ENCODE measurements at regions not wholly inside any gene's neighbourhood (a gene's known extent, or its start where the extent isn't known, plus 50 kb on each side); places are given as distances from the start of the nearest gene placed in this dataset.

DNA sequence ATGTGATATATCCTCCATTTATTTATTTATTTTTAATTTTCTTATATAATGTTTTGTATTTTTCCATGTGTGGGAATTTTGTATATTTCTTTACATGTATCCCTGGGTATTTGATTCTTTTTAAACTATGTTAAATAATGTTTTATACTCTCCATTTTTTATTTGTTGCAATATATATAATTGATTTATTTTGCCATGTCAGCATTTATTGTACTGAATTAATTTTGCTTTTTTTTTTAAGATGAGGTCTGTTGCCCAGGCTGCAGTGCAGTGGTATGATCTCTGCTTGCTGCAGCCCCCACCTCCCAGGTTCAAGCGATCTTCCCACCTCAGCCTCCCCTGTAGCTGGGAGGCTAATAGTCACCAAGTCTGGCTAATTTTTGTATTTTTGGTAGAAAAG is 187.4 kb downstream of the CDC14C start:
- H2BK20ac ChIP-seq (ENCODE audit: low read depth, low read length), result no peak overlapping the region
- ChIA-PET POLR2A (ENCODE audit: unreplicated experiment) (no interaction called here), CTCF (interaction anchor here (0.7 kb wide), 1 partner anchor 597 kb away, joined by 3 read pairs; no protein-coding TSS in a partner anchor)
- H3K4me1 ChIP-seq (ENCODE audit: control insufficient read depth, insufficient read depth, low read length), result no peaks in the 10 kb centered on the region
- intact Hi-C loops (cut with micrococcal nuclease), result no loop called here
- no peak overlapping the region for H3K4ac ChIP-seq (ENCODE audit: low read depth, low read length)
- no peak overlapping the region for H2BK5ac ChIP-seq (ENCODE audit: low read depth, low read length, poor library complexity, severe bottlenecking)
- no peak overlapping the region for H2BK15ac ChIP-seq (ENCODE audit: low read depth, low read length)
- H3K56ac ChIP-seq (ENCODE audit: extremely low read depth, insufficient read depth, low read length), result no peak overlapping the region
- H2BK120ac ChIP-seq (ENCODE audit: low read depth, low read length), result no peak overlapping the region
- H3K27ac ChIP-seq (ENCODE audit: insufficient read depth, low read length), result no peak overlapping the region
- H3K4me3 ChIP-seq (ENCODE audit: insufficient read depth, low read depth, low read length), result no peak overlapping the region
- in situ Hi-C loops (cut with MboI; ENCODE audit: low sequenced_read_pairs), result no loop called here
- no peak overlapping the region for H4K5ac ChIP-seq (ENCODE audit: low read depth, low read length)
- H3K79me1 ChIP-seq (ENCODE audit: low read depth in 1 of 2, low read length in 2 of 2), result no peaks in the 10 kb centered on the region
- H3K27me3 ChIP-seq (ENCODE audit: control insufficient read depth, insufficient read depth, low read length), result no peaks in the 10 kb centered on the region
- no CpG with 5 or more reads among the region's 1 CpG for WGBS, 2 experiments (ENCODE audit: extremely low coverage in 2 of 2, insufficient read length in 1 of 2)
- TF ChIP-seq MAZ (IDR thresholded peaks at IDR 0.05; ENCODE audit: borderline replicate concordance, low read depth, low read length), result no peak
- peak; percentile 96 for TF ChIP-seq MAFK (IDR thresholded peaks at IDR 0.05; ENCODE audit: low read depth, low read length)
- no peak for TF ChIP-seq CEBPB (IDR thresholded peaks at IDR 0.05; ENCODE audit: low read depth, low read length)
- H2AK9ac ChIP-seq (replicated peaks; ENCODE audit: low read depth, low read length, poor library complexity), result no peak overlapping the region
- H2AFZ ChIP-seq (replicated peaks; ENCODE audit: low read length, poor library complexity), result no peak overlapping the region
- H3K18ac ChIP-seq (ENCODE audit: low read depth, low read length), result no peak overlapping the region
- no peaks in the 10 kb centered on the region for H4K20me1 ChIP-seq (ENCODE audit: insufficient read depth, low read length)
- no peak overlapping the region for H4K8ac ChIP-seq (ENCODE audit: low read depth in 2 of 2, low read length in 2 of 2)
- H2AK5ac ChIP-seq (ENCODE audit: low read depth, low read length), result no peak overlapping the region
- no peaks in the 10 kb centered on the region for H3K36me3 ChIP-seq (ENCODE audit: control insufficient read depth, insufficient read depth, low read length)
- BruUV-seq (replicated peaks), result no TSS peak
- dilution Hi-C loops (cut with HindIII; ENCODE audit: low sequenced_read_pairs, unreplicated experiment), result no loop called here
- H3K4me2 ChIP-seq (ENCODE audit: low read depth, low read length), result no peak overlapping the region
- H3K14ac ChIP-seq (replicated peaks; ENCODE audit: low read depth, low read length), result no peak overlapping the region
- DNase-seq (no peak), ATAC-seq (ENCODE audit: low read depth) (no peak)
- H3K9ac ChIP-seq (ENCODE audit: low read depth, low read length), result no peak overlapping the region
- H4K91ac ChIP-seq (ENCODE audit: insufficient read depth, low read depth, low read length), result no peak overlapping the region
- H3K9me3 ChIP-seq (ENCODE audit: control insufficient read depth, insufficient read depth, low read length), result 0 out of 2 replicates have a peak, but pooled peaks cover 3% of the 10 kb centered on the region
- no peaks in the 10 kb centered on the region for H3K9me1 ChIP-seq (ENCODE audit: insufficient read depth, low read length)
- no peak overlapping the region for H3K23ac ChIP-seq (ENCODE audit: low read depth, low read length)

Measured in IMR-90 (cell line).